GM23338 (cell line): ENCODE measurements at regions not wholly inside any gene's neighbourhood (a gene's known extent, or its start where the extent isn't known, plus 50 kb on each side); places are given as distances from the start of the nearest gene placed in this dataset.
"Not testable (repeated sequence)": the region's sequence is repeated elsewhere in the genome, so short reads cannot be mapped to it uniquely, and the experiment has no call there.

ENCODE experiments used
- ATAC-seq: fragments of 200-7000 bp; cut with Tn5 transposase; 3 replicates; pipeline ENCODE4 v1.9.1; 2020
- DNase-seq: peaks from one replicate; pipeline ENCODE4 v3.0.0-alpha.2; 2015; ENCODE audit warnings: low spot score
- H2AFZ ChIP-seq: fragments of 200-600 bp; sonication (generic); 2 replicates; pipeline ENCODE4 v1.8.0; 2016; ENCODE audit warnings: antibody characterized with exemption, mild to moderate bottlenecking, moderate library complexity
- H3F3A ChIP-seq: fragments of 200-600 bp; sonication (generic); replicated peaks from 2 replicates; pipeline ENCODE4 v1.8.0; 2017; ENCODE audit warnings: antibody characterized with exemption, mixed run types, low read depth
- H3K27ac ChIP-seq: fragments of 200-600 bp; sonication (generic); 2 replicates; pipeline ENCODE4 v1.6.1; 2016; ENCODE audit warnings: low read depth
- H3K27me3 ChIP-seq: fragments of 200-600 bp; sonication (generic); 2 replicates; pipeline ENCODE4 v1.8.0; 2016; ENCODE audit warnings: mild to moderate bottlenecking, mixed run types, moderate library complexity; ENCODE audit not compliant: insufficient read depth
- H3K36me3 ChIP-seq: fragments of 200-600 bp; sonication (generic); 2 replicates; pipeline ENCODE4 v1.8.0; 2016; ENCODE audit warnings: mild to moderate bottlenecking; ENCODE audit not compliant: insufficient read depth
- H3K4me1 ChIP-seq: fragments of 200-600 bp; sonication (generic); 2 replicates; pipeline ENCODE4 v1.8.0; 2016; ENCODE audit warnings: mild to moderate bottlenecking, moderate library complexity; ENCODE audit not compliant: insufficient read depth
- H3K4me2 ChIP-seq: fragments of 200-600 bp; sonication (generic); 2 replicates; pipeline ENCODE4 v1.7.1; 2017; ENCODE audit warnings: mixed run types
- H3K4me3 ChIP-seq: fragments of 200-600 bp; sonication (generic); 2 replicates; pipeline ENCODE4 v1.6.1; 2016; ENCODE audit warnings: mixed run types
- H3K79me2 ChIP-seq: fragments of 200-600 bp; sonication (generic); replicated peaks from 2 replicates; pipeline ENCODE4 v1.8.0; 2017; ENCODE audit warnings: mild to moderate bottlenecking; ENCODE audit not compliant: insufficient read depth
- H3K9me2 ChIP-seq: fragments of 200-600 bp; sonication (generic); 2 replicates; pipeline ENCODE4 v1.8.0; 2017; ENCODE audit not compliant: insufficient read depth
- H4K20me1 ChIP-seq: fragments of 200-600 bp; sonication (generic); replicated peaks from 2 replicates; pipeline ENCODE4 v1.8.0; 2017; ENCODE audit warnings: mild to moderate bottlenecking; ENCODE audit not compliant: insufficient read depth
- H3K27ac Mint-ChIP-seq: 2 replicates; pipeline ENCODE4 v1.8.0; 2020; ENCODE audit warnings: inconsistent platforms, mild to moderate bottlenecking, moderate library complexity, mixed read lengths
- H3K27me3 Mint-ChIP-seq: 3 replicates; pipeline ENCODE4 v1.8.0; 2022; ENCODE audit warnings: low read depth, mild to moderate bottlenecking, moderate library complexity, mixed read lengths, inconsistent platforms; ENCODE audit not compliant: insufficient read depth, poor library complexity
- H3K36me3 Mint-ChIP-seq: 3 replicates; pipeline ENCODE4 v1.8.0; 2021; ENCODE audit warnings: low read depth, mild to moderate bottlenecking, inconsistent platforms, moderate library complexity, mixed read lengths
- H3K4me1 Mint-ChIP-seq: 3 replicates; pipeline ENCODE4 v1.8.0; 2020; ENCODE audit warnings: mild to moderate bottlenecking, inconsistent platforms, mixed read lengths
- H3K4me3 Mint-ChIP-seq: 3 replicates; pipeline ENCODE4 v1.8.0; 2021; ENCODE audit warnings: moderate library complexity, mild to moderate bottlenecking, inconsistent platforms, mixed read lengths
- H3K9me3 Mint-ChIP-seq: 3 replicates; pipeline ENCODE4 v1.8.0; 2020; ENCODE audit warnings: moderate library complexity, mild to moderate bottlenecking, inconsistent platforms, mixed read lengths
- EZH2phosphoT487 ChIP-seq: fragments of 200-600 bp; sonication (generic); IDR thresholded peaks from one replicate; pipeline ENCODE4 v1.8.1; 2018; ENCODE audit warnings: antibody characterized with exemption; ENCODE audit not compliant: unreplicated experiment
- NANOG ChIP-seq: IDR thresholded peaks from 2 replicates; pipeline ENCODE4 v1.6.1; 2016; ENCODE audit warnings: antibody characterized with exemption, borderline replicate concordance
- POLR2AphosphoS5 ChIP-seq: IDR thresholded peaks from 2 replicates; pipeline ENCODE4 v1.6.1; 2016; ENCODE audit warnings: antibody characterized with exemption, low read depth
- ZNF114 ChIP-seq: fragments of 250-450 bp; sonication (Bioruptor Pico); IDR thresholded peaks from 2 replicates; pipeline ENCODE4 v1.5.0; 2020; ENCODE audit warnings: mild to moderate bottlenecking, moderate library complexity
- ZNF331 ChIP-seq: fragments of 250-450 bp; sonication (Bioruptor Pico); IDR thresholded peaks from 2 replicates; pipeline ENCODE4 v1.5.0; 2020; ENCODE audit warnings: low read depth, mild to moderate bottlenecking, moderate library complexity
- TF ChIP-seq, protein P1 (sequence below): IDR thresholded peaks from one replicate; pipeline ENCODE4 v1.6.1; 2018; ENCODE audit warnings: antibody characterized with exemption; ENCODE audit not compliant: unreplicated experiment

GRCh38 chr2:129024796-129025195, 706.1 kb upstream of the HS6ST1 start (continued):
- TF ChIP-seq, protein P1, sequence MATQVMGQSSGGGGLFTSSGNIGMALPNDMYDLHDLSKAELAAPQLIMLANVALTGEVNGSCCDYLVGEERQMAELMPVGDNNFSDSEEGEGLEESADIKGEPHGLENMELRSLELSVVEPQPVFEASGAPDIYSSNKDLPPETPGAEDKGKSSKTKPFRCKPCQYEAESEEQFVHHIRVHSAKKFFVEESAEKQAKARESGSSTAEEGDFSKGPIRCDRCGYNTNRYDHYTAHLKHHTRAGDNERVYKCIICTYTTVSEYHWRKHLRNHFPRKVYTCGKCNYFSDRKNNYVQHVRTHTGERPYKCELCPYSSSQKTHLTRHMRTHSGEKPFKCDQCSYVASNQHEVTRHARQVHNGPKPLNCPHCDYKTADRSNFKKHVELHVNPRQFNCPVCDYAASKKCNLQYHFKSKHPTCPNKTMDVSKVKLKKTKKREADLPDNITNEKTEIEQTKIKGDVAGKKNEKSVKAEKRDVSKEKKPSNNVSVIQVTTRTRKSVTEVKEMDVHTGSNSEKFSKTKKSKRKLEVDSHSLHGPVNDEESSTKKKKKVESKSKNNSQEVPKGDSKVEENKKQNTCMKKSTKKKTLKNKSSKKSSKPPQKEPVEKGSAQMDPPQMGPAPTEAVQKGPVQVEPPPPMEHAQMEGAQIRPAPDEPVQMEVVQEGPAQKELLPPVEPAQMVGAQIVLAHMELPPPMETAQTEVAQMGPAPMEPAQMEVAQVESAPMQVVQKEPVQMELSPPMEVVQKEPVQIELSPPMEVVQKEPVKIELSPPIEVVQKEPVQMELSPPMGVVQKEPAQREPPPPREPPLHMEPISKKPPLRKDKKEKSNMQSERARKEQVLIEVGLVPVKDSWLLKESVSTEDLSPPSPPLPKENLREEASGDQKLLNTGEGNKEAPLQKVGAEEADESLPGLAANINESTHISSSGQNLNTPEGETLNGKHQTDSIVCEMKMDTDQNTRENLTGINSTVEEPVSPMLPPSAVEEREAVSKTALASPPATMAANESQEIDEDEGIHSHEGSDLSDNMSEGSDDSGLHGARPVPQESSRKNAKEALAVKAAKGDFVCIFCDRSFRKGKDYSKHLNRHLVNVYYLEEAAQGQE, result no peak

GRCh38 chr2:129035992-129036391, 717.3 kb upstream of the HS6ST1 start:
- no peaks in the 10 kb centered on the region for H3K36me3 ChIP-seq
- H3K4me1 ChIP-seq, result no peaks in the 10 kb centered on the region
- no peaks in the 10 kb centered on the region for H3K27me3 ChIP-seq
- TF ChIP-seq EZH2phosphoT487 (no peak), NANOG (no peak), ZNF114 (CRISPR knock-in tag) (no peak), POLR2AphosphoS5 (no peak), ZNF331 (CRISPR knock-in tag) (no peak)
- peak overlapping the region; percentile 32; the same call in 1 of the 2 replicates for H2AFZ ChIP-seq
- no peaks in the 10 kb centered on the region for H3F3A ChIP-seq
- H4K20me1 ChIP-seq, result no peaks in the 10 kb centered on the region
- DNase-seq, result no peak
- Mint-ChIP-seq H3K4me1 (no peaks in the 10 kb centered on the region), H3K4me3 (no peak overlapping the region), H3K27me3 (peaks cover 2% of the 10 kb centered on the region), H3K27ac (no peak overlapping the region), H3K36me3 (no peaks in the 10 kb centered on the region), H3K9me3 (peaks cover 10% of the 10 kb centered on the region)
- no peak overlapping the region for H3K4me2 ChIP-seq
- H3K4me3 ChIP-seq, result no peak overlapping the region
- H3K79me2 ChIP-seq, result no peaks in the 10 kb centered on the region
- no peaks in the 10 kb centered on the region for H3K9me2 ChIP-seq
- no peak for ATAC-seq
- H3K27ac ChIP-seq, result no peak overlapping the region

DNA sequence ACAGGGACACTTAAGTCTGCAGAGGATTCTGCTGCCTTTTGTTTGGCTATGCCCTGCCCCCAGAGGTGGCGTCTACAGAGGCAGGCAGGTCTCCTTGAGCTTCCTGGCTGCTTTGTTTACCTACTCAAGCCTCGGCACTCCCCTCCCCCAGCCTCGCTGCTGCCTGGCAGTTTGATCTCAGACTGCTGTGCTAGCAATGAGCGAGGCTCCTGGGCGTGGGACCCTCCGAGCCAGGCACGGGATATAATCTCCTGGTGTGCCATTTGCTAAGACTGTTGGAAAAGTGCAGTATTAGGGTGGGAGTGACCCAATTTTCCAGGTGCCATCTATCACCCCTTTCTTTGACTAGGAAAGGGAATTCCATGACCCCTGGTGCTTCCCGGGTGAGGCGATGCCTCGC, 725.0 kb upstream of the HS6ST1 start:
- H3K4me1 Mint-ChIP-seq, H3K4me3 ChIP-seq, H4K20me1 ChIP-seq, H3K27me3 Mint-ChIP-seq, H3K9me2 ChIP-seq, H3K27me3 ChIP-seq, H3K27ac Mint-ChIP-seq, H3K27ac ChIP-seq, ATAC-seq, H3K79me2 ChIP-seq, H3K4me3 Mint-ChIP-seq, H3K4me1 ChIP-seq, H3K4me2 ChIP-seq, H2AFZ ChIP-seq, DNase-seq, H3K36me3 ChIP-seq, H3F3A ChIP-seq: not testable (repeated sequence)
- H3K9me3 Mint-ChIP-seq, result peaks cover 60% of the 10 kb centered on the region
- H3K36me3 Mint-ChIP-seq, result peaks cover 16% of the 10 kb centered on the region; the same call in 2 of the 3 replicates

- ATAC-seq, H3K27ac Mint-ChIP-seq, H2AFZ ChIP-seq, H4K20me1 ChIP-seq, H3K4me1 Mint-ChIP-seq, H3K4me3 ChIP-seq, H3K27ac ChIP-seq, H3K36me3 ChIP-seq, H3K4me3 Mint-ChIP-seq, DNase-seq, H3K27me3 Mint-ChIP-seq, H3K4me2 ChIP-seq, H3K4me1 ChIP-seq, H3K9me2 ChIP-seq, H3K79me2 ChIP-seq, H3K27me3 ChIP-seq, H3F3A ChIP-seq: not testable (repeated sequence)
- Mint-ChIP-seq H3K36me3 (peaks cover 23% of the 10 kb centered on the region), H3K9me3 (peaks cover 58% of the 10 kb centered on the region)
These were observed 727.8 kb upstream of the HS6ST1 start for GRCh38 chr2:129046475-129046874.
